Tibial nerve (tissue), 4 donors: ENCODE measurements at regions not wholly inside any gene's neighbourhood (a gene's known extent, or its start where the extent isn't known, plus 50 kb on each side); places are given as distances from the start of the nearest gene placed in this dataset.

Experiments
- EP300 ChIP-seq, 2 donors: sonication (generic); formaldehyde crosslinking; IDR thresholded peaks; one replicate each; pipeline ENCODE4 v1.6.1; 2017; ENCODE audit warnings: antibody characterized with exemption in 2 of 2, mild to moderate bottlenecking in 1 of 2
- POLR2A ChIP-seq, 2 donors: fragments of 450-650 bp; IDR thresholded peaks; one replicate each; pipeline ENCODE4 v1.6.1; 2017; ENCODE audit warnings: antibody characterized with exemption in 2 of 2, mild to moderate bottlenecking in 2 of 2, moderate library complexity in 2 of 2
- TF ChIP-seq, protein P1 (sequence below), 5 experiments: fragments of 200-600 bp in 3 of 5; fragments of 450-650 bp in 2 of 5; sonication (generic) in 3 of 5; IDR thresholded peaks; one replicate each; pipeline ENCODE4 v1.5.1; 2016 to 2019; ENCODE audit warnings: antibody characterized with exemption in 5 of 5, mild to moderate bottlenecking in 3 of 5, moderate library complexity in 2 of 5

DNA sequence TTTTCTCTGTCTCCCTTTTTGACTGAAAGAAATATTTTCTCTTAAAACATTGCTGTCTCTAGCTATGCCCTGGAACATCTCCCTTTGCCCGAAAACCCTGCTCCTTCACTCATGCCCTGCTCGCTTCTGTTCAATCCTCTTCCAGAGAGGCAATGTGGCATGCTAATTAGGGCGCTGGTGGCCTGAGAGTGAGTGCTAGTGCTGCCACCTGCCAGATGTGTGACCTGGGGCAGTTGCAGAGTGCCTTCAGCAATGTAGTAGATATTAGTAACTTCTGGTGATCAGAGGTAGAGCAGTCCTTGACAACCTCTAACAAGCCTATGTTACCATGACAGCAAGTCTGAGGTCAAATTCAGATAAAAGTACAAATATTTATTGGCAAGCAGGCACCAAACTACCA lies 119.5 kb upstream of the OSMR start:
- TF ChIP-seq, protein P1, sequence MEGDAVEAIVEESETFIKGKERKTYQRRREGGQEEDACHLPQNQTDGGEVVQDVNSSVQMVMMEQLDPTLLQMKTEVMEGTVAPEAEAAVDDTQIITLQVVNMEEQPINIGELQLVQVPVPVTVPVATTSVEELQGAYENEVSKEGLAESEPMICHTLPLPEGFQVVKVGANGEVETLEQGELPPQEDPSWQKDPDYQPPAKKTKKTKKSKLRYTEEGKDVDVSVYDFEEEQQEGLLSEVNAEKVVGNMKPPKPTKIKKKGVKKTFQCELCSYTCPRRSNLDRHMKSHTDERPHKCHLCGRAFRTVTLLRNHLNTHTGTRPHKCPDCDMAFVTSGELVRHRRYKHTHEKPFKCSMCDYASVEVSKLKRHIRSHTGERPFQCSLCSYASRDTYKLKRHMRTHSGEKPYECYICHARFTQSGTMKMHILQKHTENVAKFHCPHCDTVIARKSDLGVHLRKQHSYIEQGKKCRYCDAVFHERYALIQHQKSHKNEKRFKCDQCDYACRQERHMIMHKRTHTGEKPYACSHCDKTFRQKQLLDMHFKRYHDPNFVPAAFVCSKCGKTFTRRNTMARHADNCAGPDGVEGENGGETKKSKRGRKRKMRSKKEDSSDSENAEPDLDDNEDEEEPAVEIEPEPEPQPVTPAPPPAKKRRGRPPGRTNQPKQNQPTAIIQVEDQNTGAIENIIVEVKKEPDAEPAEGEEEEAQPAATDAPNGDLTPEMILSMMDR (IDR thresholded peaks at IDR 0.05): no peak
- TF ChIP-seq POLR2A (IDR thresholded peaks at IDR 0.05): no peak
- TF ChIP-seq EP300 (IDR thresholded peaks at IDR 0.05): no peak
